Endothelial cell of umbilical vein (primary cell): ENCODE measurements at regions not wholly inside any gene's neighbourhood (a gene's known extent, or its start where the extent isn't known, plus 50 kb on each side); places are given as distances from the start of the nearest gene placed in this dataset.

Experiments
- BruUV-seq: library from RNA; stranded (reverse); fragments of 400-500 nt; replicated peaks from 2 replicates; lab custom pipeline; 2021; lab: Mats Ljungman, UMichigan
- CTCF ChIA-PET: fragments of 300-600, 350-600 bp; sonication (Branson Sonifier 250); formaldehyde crosslinking; loops from one replicate; lab custom pipeline; 2021; ENCODE audit warnings: antibody characterized with exemption, inconsistent platforms; lab: Charles Lee
- POLR2A ChIA-PET: fragments of 300-600, 350-600 bp; sonication (Branson Sonifier 250); formaldehyde crosslinking; loops from one replicate; lab custom pipeline; 2021; ENCODE audit warnings: antibody characterized with exemption, inconsistent platforms; lab: Charles Lee
- DNase-seq: peaks from one replicate; pipeline ENCODE4 v3.0.0-alpha.2; 2011; ENCODE audit warnings: low read depth, low spot score
- FAIRE-seq: peaks from 2 replicates; lab custom pipeline; 2011; peaks lifted over from hg19 to GRCh38; lab: Jason Lieb, UNC
- H2AFZ ChIP-seq: 2 replicates; pipeline ENCODE4 v1.6.0; 2012; ENCODE audit warnings: low read depth, low read length, control low read depth, inconsistent platforms
- H3K27ac ChIP-seq: 2 replicates; pipeline ENCODE4 v1.5.1; 2011; ENCODE audit warnings: low read depth, mild to moderate bottlenecking, control low read depth, low read length, moderate library complexity; ENCODE audit not compliant: insufficient read depth
- H3K27me3 ChIP-seq, 2 experiments: 2 replicates each; pipeline versions ENCODE4 v1.6.0 to v1.6.1; 2011; ENCODE audit warnings: low read length in 2 of 2, mixed read lengths in 1 of 2; ENCODE audit not compliant: control insufficient read depth in 2 of 2, insufficient read depth in 2 of 2
- H3K36me3 ChIP-seq, 2 experiments: 2 replicates in 1 of 2; 3 replicates in 1 of 2; pipeline ENCODE4 v1.5.1; 2011; ENCODE audit warnings: low read length in 2 of 2, mild to moderate bottlenecking in 1 of 2, moderate library complexity in 1 of 2; ENCODE audit not compliant: control insufficient read depth in 2 of 2, insufficient read depth in 2 of 2; ENCODE audit errors: extremely low read depth in 1 of 2
- H3K4me1 ChIP-seq: 3 replicates; pipeline ENCODE4 v1.5.1; 2011; ENCODE audit warnings: mild to moderate bottlenecking, low read length; ENCODE audit not compliant: control insufficient read depth, insufficient read depth; ENCODE audit errors: extremely low read depth
- H3K4me2 ChIP-seq: 2 replicates; pipeline ENCODE4 v1.6.1; 2011; ENCODE audit warnings: low read length, control low read depth, mixed read lengths; ENCODE audit not compliant: insufficient read depth
- H3K4me3 ChIP-seq, 3 experiments: fragments of 200-600 bp in 1 of 3; sonication (generic), shearing (Covaris generic) in 1 of 3; replicated peaks in 1 of 3; 2 replicates each; pipeline ENCODE4 v1.5.1; 2011 to 2016; ENCODE audit warnings: control low read depth in 3 of 3, low read length in 3 of 3, mild to moderate bottlenecking in 2 of 3, inconsistent platforms in 1 of 3, low read depth in 1 of 3, moderate library complexity in 1 of 3; ENCODE audit not compliant: insufficient read depth in 1 of 3
- H3K79me2 ChIP-seq: 2 replicates; pipeline ENCODE4 v1.6.0; 2012; ENCODE audit warnings: low read length, inconsistent platforms; ENCODE audit not compliant: control insufficient read depth, insufficient read depth
- H3K9ac ChIP-seq: replicated peaks from 2 replicates; pipeline ENCODE3; 2011; ENCODE audit warnings: low read length, control low read depth; ENCODE audit not compliant: insufficient read depth; ENCODE audit errors: extremely low read depth
- H3K9me1 ChIP-seq: replicated peaks from 3 replicates; pipeline ENCODE4 v1.6.0; 2011; ENCODE audit warnings: mild to moderate bottlenecking, low read length; ENCODE audit not compliant: control insufficient read depth, insufficient read depth; ENCODE audit errors: extremely low read depth
- H3K9me3 ChIP-seq: replicated peaks from 2 replicates; pipeline ENCODE4 v1.5.1; 2012; ENCODE audit warnings: low read length, inconsistent platforms; ENCODE audit not compliant: control insufficient read depth, insufficient read depth
- H4K20me1 ChIP-seq: replicated peaks from 2 replicates; pipeline ENCODE3; 2011; ENCODE audit warnings: mild to moderate bottlenecking, low read length; ENCODE audit not compliant: control insufficient read depth, insufficient read depth; ENCODE audit errors: extremely low read depth
- FOS ChIP-seq: IDR thresholded peaks from 2 replicates; pipeline ENCODE4 v1.6.1; 2011; ENCODE audit warnings: mild to moderate bottlenecking, low read length, moderate library complexity, borderline replicate concordance; ENCODE audit not compliant: insufficient read depth
- GATA2 ChIP-seq: IDR thresholded peaks from 2 replicates; pipeline ENCODE4 v1.7.0; 2011; ENCODE audit warnings: low read depth, mild to moderate bottlenecking, moderate library complexity, mixed read lengths, low read length; ENCODE audit not compliant: insufficient read length, insufficient read depth
- JUN ChIP-seq: IDR thresholded peaks from 2 replicates; pipeline ENCODE4 v1.6.1; 2011; ENCODE audit warnings: borderline replicate concordance, low read depth; ENCODE audit not compliant: insufficient read length, insufficient read depth
- MYC ChIP-seq: IDR thresholded peaks from one replicate; pipeline ENCODE4 v1.6.1; 2011; ENCODE audit warnings: mild to moderate bottlenecking, low read depth, low read length
- dilution Hi-C: fragments of 300-500 bp; cut with MboI; formaldehyde crosslinking; loops from one replicate; pipeline ENCODE4 v1.15.0; 2019; ENCODE audit warnings: low sequenced_read_pairs; ENCODE audit not compliant: extremely low pct_ligation_motif_present
- intact Hi-C: fragments of 100-400 bp; cut with micrococcal nuclease; formaldehyde crosslinking; loops from one replicate; pipeline ENCODE4 v1.10.0; 2022

- Histone ChIP-seq H3K4me3 (no peak overlapping the region), H3K36me3 (no peaks in the 10 kb centered on the region), H3K9ac (no peak overlapping the region), H4K20me1 (no peaks in the 10 kb centered on the region), H3K9me3 (no peaks in the 10 kb centered on the region), H2AFZ (no peak overlapping the region), H3K79me2 (no peaks in the 10 kb centered on the region), H3K9me1 (no peaks in the 10 kb centered on the region), H3K4me1 (no peaks in the 10 kb centered on the region), H3K27ac (no peak overlapping the region), H3K4me2 (no peak overlapping the region), H3K27me3 (no peaks in the 10 kb centered on the region)
- TF ChIP-seq MYC (no peak), JUN (no peak)
- dilution Hi-C loops (no loop called here), intact Hi-C loops (no loop called here)
- no TSS peak for BruUV-seq
- DNase-seq (no peak), FAIRE-seq (no peak)
- CTCF ChIA-PET, result no interaction called here
- POLR2A ChIA-PET, result no interaction called here
These were observed 136.0 kb upstream of the IRX3 start for GRCh38 chr16:54422569-54422978.

- H4K20me1 ChIP-seq, result no peaks in the 10 kb centered on the region
- no peak overlapping the region for H3K4me3 ChIP-seq
- no TSS peak for BruUV-seq
- dilution Hi-C loops, result no loop called here
- H3K27ac ChIP-seq, result no peak overlapping the region
- no peaks in the 10 kb centered on the region for H3K4me1 ChIP-seq
- no peak overlapping the region for H2AFZ ChIP-seq
- H3K9me3 ChIP-seq, result no peaks in the 10 kb centered on the region
- TF ChIP-seq FOS, result no peak
- no peak for TF ChIP-seq GATA2
- no peak overlapping the region for H3K4me2 ChIP-seq
- no peaks in the 10 kb centered on the region for H3K27me3 ChIP-seq
- no peak for FAIRE-seq
- H3K79me2 ChIP-seq, result no peaks in the 10 kb centered on the region
- intact Hi-C loops, result no loop called here
- no peaks in the 10 kb centered on the region for H3K9me1 ChIP-seq
- DNase-seq, result no peak
- H3K9ac ChIP-seq, result no peak overlapping the region
- ChIA-PET CTCF (no interaction called here), POLR2A (no interaction called here)
- H3K36me3 ChIP-seq, result no peaks in the 10 kb centered on the region
These were observed 135.6 kb upstream of the IRX3 start for GRCh38 chr16:54422159-54422558.
